GM03348 (cell line): ENCODE measurements at regions not wholly inside any gene's neighbourhood (a gene's known extent, or its start where the extent isn't known, plus 50 kb on each side); places are given as distances from the start of the nearest gene placed in this dataset.
A peak's percentile ranks its signal among the peaks of the same experiment; 100 is the strongest.

Experiments used
- DNase-seq: peaks from one replicate; pipeline ENCODE4 v3.0.0; 2012; ENCODE audit warnings: low spot score

GRCh38 chr15:69740684-69741083, 288.1 kb downstream of the RPLP1 start:
- DNase-seq = no peak

DNA sequence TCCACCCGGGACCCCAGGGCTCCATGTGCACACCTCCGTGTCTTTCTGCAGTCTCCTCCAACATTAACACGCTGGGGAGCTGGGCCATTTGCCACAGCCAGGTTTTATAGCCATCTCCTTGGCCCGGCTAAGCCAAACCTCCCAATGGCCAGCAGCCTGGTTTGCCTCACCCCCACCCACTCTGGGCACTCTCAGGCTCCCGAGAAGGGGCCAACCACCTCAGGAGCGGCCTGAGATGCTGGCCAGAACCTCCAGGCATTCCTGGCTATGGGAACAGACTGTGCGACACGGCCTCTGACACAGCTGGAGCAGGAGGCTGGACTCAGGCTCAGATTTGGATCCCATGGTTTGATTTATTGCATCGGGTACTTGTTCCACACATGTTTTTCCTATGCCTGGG, 289.7 kb downstream of the RPLP1 start:
- no peak for DNase-seq

DNA sequence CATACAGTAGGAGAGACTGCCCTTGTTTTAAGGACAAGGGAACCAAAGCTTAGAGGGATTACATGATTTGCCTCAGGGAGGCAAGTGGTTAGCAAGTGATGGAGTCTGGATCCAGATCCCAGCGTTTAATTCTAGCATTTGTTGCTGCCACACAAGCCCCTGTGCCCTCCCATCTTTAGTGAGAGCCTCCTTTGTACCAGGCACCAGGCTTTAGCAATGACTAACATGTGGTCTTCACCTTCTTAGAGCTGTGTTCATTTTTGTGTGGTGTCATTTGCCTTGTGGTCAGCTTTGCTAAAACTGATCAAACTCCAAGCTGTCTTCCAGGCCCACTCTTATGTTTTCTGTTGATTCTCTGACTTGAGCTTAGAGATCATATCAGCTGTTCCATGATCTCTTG, 290.5 kb downstream of the RPLP1 start:
- no peak for DNase-seq

DNA sequence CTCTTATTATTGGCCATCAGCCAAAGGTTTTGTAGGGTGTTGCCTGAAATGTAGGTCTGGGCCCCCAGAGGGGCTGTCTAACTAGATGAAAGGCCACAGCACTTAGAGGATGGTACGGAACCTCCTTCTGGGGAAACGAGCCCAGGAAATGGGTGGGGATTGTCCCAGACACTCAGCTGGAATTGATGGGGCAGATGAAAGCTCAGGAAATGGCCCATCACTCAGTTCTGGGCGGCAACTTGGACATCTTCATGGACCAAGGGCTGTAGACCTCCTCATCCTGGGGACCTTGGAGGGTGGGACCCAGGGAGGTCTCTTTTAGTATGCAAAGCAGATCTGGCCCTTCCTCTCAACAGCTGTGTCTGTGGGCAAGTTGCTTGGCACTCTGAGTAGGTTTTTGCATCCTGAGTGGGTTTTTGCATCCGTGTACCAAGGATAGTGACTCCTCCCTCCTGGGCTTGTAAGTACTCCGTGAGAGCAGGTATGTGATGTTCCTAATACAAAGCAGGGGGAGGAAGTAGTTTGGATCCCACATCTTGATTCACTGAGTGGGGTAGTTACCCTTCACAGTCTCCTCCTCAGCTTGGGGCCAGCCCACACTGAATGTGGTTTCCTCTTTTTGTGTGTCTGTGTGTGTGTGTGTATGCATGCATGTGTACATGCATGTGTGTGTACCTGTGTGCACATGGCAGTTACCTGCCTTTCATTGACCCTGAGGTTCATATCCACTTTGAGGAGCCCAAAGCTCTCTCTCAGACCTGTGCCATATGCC, 292.0 kb downstream of the RPLP1 start:
- no peak for DNase-seq

- no peak for DNase-seq
These were observed 294.6 kb downstream of the RPLP1 start for GRCh38 chr15:69747193-69747592.

GRCh38 chr15:69748131-69748530, 295.5 kb downstream of the RPLP1 start:
- DNase-seq = no peak

DNA sequence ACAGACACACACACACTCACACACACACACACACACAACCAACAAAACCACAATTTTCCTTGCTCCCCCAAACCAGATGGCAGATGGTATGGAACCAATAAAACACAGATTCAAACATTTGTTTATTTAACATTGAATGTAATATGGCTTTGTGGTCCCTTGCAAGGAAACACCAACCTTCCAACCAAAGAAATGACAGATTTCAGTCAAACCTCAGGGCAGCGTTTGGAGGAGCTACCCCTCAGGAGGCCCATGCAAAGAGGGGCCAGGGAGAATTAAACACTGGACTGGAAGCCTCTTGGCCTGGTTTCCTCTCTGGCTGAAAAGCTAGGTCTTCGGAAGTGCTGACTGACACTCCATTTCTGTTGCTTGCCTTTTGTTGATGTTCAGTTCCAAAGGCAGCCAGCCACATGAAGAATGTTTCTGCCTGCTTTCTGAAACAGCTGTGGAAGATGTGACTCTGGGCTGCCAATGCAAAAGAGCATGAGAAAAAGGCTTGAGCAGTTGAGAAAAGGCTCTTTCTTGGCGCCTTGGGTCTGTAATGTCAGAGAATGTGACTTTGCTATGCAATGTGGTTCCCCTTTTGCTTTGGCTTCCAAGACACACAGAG, 296.1 kb downstream of the RPLP1 start:
- no peak for DNase-seq

- no peak for DNase-seq
These were observed 296.7 kb downstream of the RPLP1 start for GRCh38 chr15:69749274-69749673.

GRCh38 chr15:69749797-69750196, 297.2 kb downstream of the RPLP1 start:
- no peak for DNase-seq

- DNase-seq = no peak
These were observed 297.6 kb downstream of the RPLP1 start for GRCh38 chr15:69750253-69750652.

DNA sequence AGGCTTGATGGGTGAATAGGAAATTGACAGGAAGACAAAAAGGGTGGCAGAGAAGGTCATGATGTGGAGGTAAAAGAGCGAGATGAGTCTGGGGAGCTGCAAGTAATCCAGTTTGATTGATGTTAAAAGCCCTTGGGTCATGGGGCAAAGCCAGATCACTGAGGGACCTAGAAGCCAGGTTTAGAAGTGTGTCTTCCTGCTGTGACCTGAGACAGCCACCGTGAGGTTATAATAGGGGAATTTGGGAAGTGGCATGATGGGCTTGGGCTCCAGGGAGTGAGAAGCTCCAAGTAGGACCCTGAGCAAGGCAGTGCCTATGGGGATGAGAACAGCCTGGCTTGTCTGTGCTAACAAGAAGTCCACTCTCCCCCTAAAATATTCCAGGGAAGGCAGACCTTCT, 298.5 kb downstream of the RPLP1 start:
- no peak for DNase-seq

DNA sequence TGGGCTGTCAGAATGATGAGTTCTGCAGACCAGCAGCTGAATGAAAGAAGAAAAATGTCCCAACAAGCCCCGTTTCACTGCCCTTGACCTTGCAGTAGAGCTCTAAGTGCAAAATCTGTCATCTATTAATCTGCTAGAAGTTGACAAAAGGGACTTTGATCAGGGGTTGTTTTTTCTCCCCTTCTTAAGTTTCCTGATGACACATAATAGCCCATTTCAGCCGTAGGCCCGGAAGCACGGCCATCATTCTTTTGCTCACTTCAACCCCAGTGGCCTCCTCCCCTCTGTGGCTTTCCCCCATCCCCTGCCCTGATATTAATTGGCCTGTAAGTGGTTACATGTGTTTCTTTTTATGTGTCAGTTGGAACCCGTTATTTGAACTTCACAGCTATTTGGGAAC, 298.9 kb downstream of the RPLP1 start:
- DNase-seq = peak; percentile 44

DNA sequence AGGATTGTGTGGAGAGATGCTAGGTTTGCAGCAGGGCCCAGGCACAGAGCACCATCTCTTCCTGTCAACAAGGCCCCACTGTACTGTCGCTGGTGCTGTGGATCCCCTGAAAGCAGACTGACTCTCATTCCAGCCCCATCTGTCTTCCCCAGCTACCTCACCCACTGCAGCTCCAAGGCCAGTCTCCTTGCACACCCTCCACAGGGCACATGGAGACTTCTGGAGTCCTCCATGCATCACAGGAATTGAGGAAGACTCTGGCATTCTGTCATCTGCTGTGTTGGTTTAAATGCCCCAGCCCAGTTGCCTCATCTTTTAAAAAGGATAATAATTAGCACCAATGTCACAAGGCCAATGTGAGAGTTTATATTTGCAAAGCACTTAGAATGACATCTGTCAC, 301.2 kb downstream of the RPLP1 start:
- DNase-seq = no peak

DNA sequence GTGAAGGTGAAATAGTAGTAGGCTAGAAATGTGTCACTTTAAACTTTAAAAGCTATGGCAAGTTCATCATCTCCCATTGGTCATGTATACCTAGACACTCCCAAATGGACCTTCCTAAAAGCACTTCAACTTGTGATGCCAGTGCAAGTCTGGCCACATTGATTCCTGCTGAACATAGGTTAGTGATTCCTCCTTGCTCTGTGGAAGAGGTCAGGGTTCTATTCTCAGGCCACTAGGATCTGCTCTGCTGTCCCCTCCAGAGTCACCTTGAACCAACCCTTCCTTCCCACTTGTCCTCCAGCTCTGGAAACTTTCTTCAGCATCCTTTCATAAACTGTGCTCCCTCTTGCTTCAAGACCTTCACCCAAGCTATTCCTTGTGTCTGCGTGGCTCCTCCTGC, 301.7 kb downstream of the RPLP1 start:
- no peak for DNase-seq

DNA sequence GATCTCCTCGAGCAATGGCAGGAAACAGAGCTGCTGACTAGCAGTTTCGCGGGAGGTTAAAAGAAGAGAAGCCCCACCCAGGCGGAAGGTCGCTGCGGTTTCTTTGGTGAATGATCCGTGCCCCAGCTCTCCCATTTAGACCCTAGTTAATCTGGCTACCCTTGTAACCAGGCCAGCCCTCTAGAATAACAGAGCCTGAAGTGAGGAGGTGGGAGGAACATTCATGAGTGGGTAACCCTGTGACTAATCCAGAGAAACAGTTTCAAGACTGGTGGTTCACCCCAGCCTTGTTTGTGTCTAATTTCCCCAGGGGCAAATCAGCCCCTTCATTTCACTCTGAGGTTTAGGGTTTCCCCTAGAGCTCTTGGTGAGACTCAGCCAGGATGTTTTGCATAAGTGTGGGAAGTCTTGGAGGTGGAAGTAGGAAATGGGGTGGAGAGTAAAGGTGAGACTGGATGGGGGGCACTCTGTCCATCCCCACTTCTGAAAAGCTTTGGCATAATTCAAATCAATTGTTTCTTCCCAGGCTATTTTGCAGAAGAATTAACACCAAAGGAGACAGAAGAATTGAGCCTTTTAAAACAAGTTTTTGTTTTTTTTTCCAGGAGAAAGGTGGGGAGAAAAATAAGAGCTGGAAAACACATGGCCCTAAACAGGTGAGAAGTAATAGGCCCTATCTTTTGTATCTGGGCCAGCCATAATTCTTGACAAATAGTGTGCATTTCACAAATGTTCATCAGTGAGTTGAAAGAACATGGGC, 303.1 kb downstream of the RPLP1 start:
- no peak for DNase-seq

- DNase-seq = no peak
These were observed 303.8 kb downstream of the RPLP1 start for GRCh38 chr15:69756440-69756839.

- no peak for DNase-seq
These were observed 304.6 kb downstream of the RPLP1 start for GRCh38 chr15:69757186-69757585.

- DNase-seq = no peak
These were observed 305.7 kb downstream of the RPLP1 start for GRCh38 chr15:69758291-69758771.

GRCh38 chr15:69758810-69759790, 306.5 kb downstream of the RPLP1 start:
- peak; percentile 19 for DNase-seq

- peak; percentile 17 for DNase-seq
These were observed 307.7 kb downstream of the RPLP1 start for GRCh38 chr15:69760258-69760845.

DNA sequence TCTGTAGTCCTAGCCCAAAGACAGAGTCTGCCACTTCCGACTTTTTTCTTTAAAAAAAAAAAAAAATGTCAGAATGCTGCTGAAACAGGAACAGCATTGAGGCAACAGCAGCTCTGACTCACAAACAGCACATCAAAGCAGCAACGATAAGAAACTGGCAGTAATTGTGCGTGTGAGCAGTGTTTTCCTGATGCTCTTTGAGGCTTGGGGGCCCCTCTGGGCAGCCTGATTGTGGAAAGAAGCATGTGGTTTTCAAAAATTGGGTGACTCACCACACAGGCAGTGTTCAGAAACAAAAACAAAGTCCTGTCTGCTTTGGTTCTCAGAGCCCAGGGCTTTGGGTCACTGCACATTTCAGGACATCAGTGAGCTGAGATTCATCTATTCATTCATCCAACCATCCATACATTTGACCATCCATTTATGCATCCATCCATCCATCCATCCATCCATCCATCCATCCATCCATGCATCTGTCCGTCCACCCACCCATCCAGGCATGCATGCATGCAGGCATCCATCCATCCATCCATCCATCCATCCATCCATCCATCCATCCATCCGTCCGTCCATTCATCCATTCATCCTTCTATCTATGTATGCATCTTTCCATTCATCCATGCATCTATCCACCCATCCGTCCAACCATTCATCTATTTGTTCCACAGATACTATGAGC, 308.4 kb downstream of the RPLP1 start:
- peak; percentile 91 for DNase-seq
